ENCODE measurements at regions not wholly inside any gene's neighbourhood (a gene's known extent, or its start where the extent isn't known, plus 50 kb on each side); places are given as distances from the start of the nearest gene placed in this dataset.

GRCh38 chr13:89965252-89965651, 1382.2 kb upstream of the MIR17HG start:
- Histone ChIP-seq H3K4me3 (no peak overlapping the region), H3K27me3 (no peaks in the 10 kb centered on the region), H3K27ac (no peak overlapping the region), H3K9me3 (no peaks in the 10 kb centered on the region), H3K36me3 (no peaks in the 10 kb centered on the region), H3K4me1 (no peaks in the 10 kb centered on the region)
- intact Hi-C loops (cut with DNase I; ENCODE audit: low total_unique reads) = no loop called here
- TF ChIP-seq POLR2AphosphoS5 (IDR thresholded peaks at IDR 0.05) (no peak), CTCF (IDR thresholded peaks at IDR 0.05) (no peak), POLR2A (IDR thresholded peaks at IDR 0.05) (no peak)
- DNase-seq (ENCODE audit: low spot score in 2 of 2) = no peak

- Histone ChIP-seq H3K4me1 (no peaks in the 10 kb centered on the region), H3K36me3 (no peaks in the 10 kb centered on the region), H3K9me3 (no peaks in the 10 kb centered on the region), H3K27me3 (no peaks in the 10 kb centered on the region), H3K4me3 (no peak overlapping the region), H3K27ac (no peak overlapping the region)
- DNase-seq (ENCODE audit: low spot score in 2 of 2) = no peak
- intact Hi-C loops (cut with DNase I; ENCODE audit: low total_unique reads) = no loop called here
- TF ChIP-seq POLR2AphosphoS5 (IDR thresholded peaks at IDR 0.05) (no peak), CTCF (IDR thresholded peaks at IDR 0.05) (no peak), POLR2A (IDR thresholded peaks at IDR 0.05) (no peak)
Observed at GRCh38 chr13:89966524-89966923, 1381.0 kb upstream of the MIR17HG start.

- no peak for TF ChIP-seq POLR2A (IDR thresholded peaks at IDR 0.05)
- TF ChIP-seq POLR2AphosphoS5 (IDR thresholded peaks at IDR 0.05) = no peak
- TF ChIP-seq CTCF (IDR thresholded peaks at IDR 0.05) = no peak
- H3K36me3 ChIP-seq = no peaks in the 10 kb centered on the region
- no peaks in the 10 kb centered on the region for H3K9me3 ChIP-seq
- no peaks in the 10 kb centered on the region for H3K4me1 ChIP-seq
- H3K27me3 ChIP-seq = no peaks in the 10 kb centered on the region
- H3K27ac ChIP-seq = no peak overlapping the region
- DNase-seq (ENCODE audit: low spot score in 2 of 2) = no peak
- intact Hi-C loops (cut with DNase I; ENCODE audit: low total_unique reads) = no loop called here
- H3K4me3 ChIP-seq = no peak overlapping the region
Observed at GRCh38 chr13:89967701-89968100, 1379.8 kb upstream of the MIR17HG start.

- H3K27me3 ChIP-seq = no peaks in the 10 kb centered on the region
- H3K9me3 ChIP-seq = no peaks in the 10 kb centered on the region
- no peaks in the 10 kb centered on the region for H3K4me1 ChIP-seq
- no peak for TF ChIP-seq CTCF (IDR thresholded peaks at IDR 0.05)
- TF ChIP-seq POLR2A (IDR thresholded peaks at IDR 0.05) = no peak
- no peak for TF ChIP-seq POLR2AphosphoS5 (IDR thresholded peaks at IDR 0.05)
- no peaks in the 10 kb centered on the region for H3K36me3 ChIP-seq
- intact Hi-C loops (cut with DNase I; ENCODE audit: low total_unique reads) = no loop called here
- no peak for DNase-seq (ENCODE audit: low spot score in 2 of 2)
- no peak overlapping the region for H3K4me3 ChIP-seq
- no peak overlapping the region for H3K27ac ChIP-seq
Observed at GRCh38 chr13:89968470-89968869, 1379.0 kb upstream of the MIR17HG start.

GRCh38 chr13:89970353-89970709, 1377.2 kb upstream of the MIR17HG start:
- no peaks in the 10 kb centered on the region for H3K27me3 ChIP-seq
- no peaks in the 10 kb centered on the region for H3K4me1 ChIP-seq
- H3K9me3 ChIP-seq = no peaks in the 10 kb centered on the region
- intact Hi-C loops (cut with DNase I; ENCODE audit: low total_unique reads) = no loop called here
- H3K36me3 ChIP-seq = no peaks in the 10 kb centered on the region
- no peak overlapping the region for H3K4me3 ChIP-seq
- TF ChIP-seq POLR2A (IDR thresholded peaks at IDR 0.05) = no peak
- TF ChIP-seq POLR2AphosphoS5 (IDR thresholded peaks at IDR 0.05) = no peak
- no peak for TF ChIP-seq CTCF (IDR thresholded peaks at IDR 0.05)
- no peak for DNase-seq (ENCODE audit: low spot score in 2 of 2)
- H3K27ac ChIP-seq = no peak overlapping the region
